SJCRH30 (cell line): ENCODE measurements at regions not wholly inside any gene's neighbourhood (a gene's known extent, or its start where the extent isn't known, plus 50 kb on each side); places are given as distances from the start of the nearest gene placed in this dataset.
"Not testable (repeated sequence)": the region's sequence is repeated elsewhere in the genome, so short reads cannot be mapped to it uniquely, and the experiment has no call there.

Experiments used
- DNase-seq, 2 experiments: peaks; one replicate each; pipeline ENCODE4 v3.0.0-alpha.2; 2015 to 2020
- H3K27ac ChIP-seq: fragments of 250-450 bp; sonication (Bioruptor Pico); 2 replicates; pipeline ENCODE4 v1.5.1; 2020; ENCODE audit warnings: mild to moderate bottlenecking, moderate library complexity
- H3K27me3 ChIP-seq: fragments of 250-450 bp; sonication (Bioruptor Pico); 2 replicates; pipeline ENCODE4 v1.5.1; 2020; ENCODE audit warnings: mild to moderate bottlenecking, moderate library complexity
- H3K36me3 ChIP-seq: fragments of 250-450 bp; sonication (Bioruptor Pico); 2 replicates; pipeline ENCODE4 v1.5.1; 2020; ENCODE audit warnings: mild to moderate bottlenecking, moderate library complexity
- H3K4me1 ChIP-seq: fragments of 250-450 bp; sonication (Bioruptor Pico); 2 replicates; pipeline ENCODE4 v1.5.1; 2020; ENCODE audit warnings: mild to moderate bottlenecking, moderate library complexity
- H3K4me3 ChIP-seq: fragments of 250-450 bp; sonication (Bioruptor Pico); 2 replicates; pipeline ENCODE4 v1.5.1; 2020; ENCODE audit warnings: mild to moderate bottlenecking, moderate library complexity
- H3K9me3 ChIP-seq: fragments of 250-450 bp; sonication (Bioruptor Pico); replicated peaks from 2 replicates; pipeline ENCODE4 v1.5.1; 2020; ENCODE audit warnings: mild to moderate bottlenecking, moderate library complexity

GRCh38 chr3:195638456-195638855 lies 54.7 kb upstream of the APOD start:
- not testable (repeated sequence) for H3K27ac ChIP-seq, H3K27me3 ChIP-seq, H3K9me3 ChIP-seq, H3K4me3 ChIP-seq, H3K4me1 ChIP-seq, H3K36me3 ChIP-seq, DNase-seq

GRCh38 chr3:195637473-195638233 lies 53.9 kb upstream of the APOD start:
- not testable (repeated sequence) for H3K27ac ChIP-seq, H3K4me1 ChIP-seq, H3K36me3 ChIP-seq, H3K4me3 ChIP-seq, H3K9me3 ChIP-seq, H3K27me3 ChIP-seq, DNase-seq

GRCh38 chr3:195637011-195637410 lies 53.3 kb upstream of the APOD start:
- not testable (repeated sequence) for H3K27me3 ChIP-seq, H3K4me3 ChIP-seq, DNase-seq, H3K4me1 ChIP-seq, H3K36me3 ChIP-seq, H3K27ac ChIP-seq, H3K9me3 ChIP-seq

- H3K27ac ChIP-seq, H3K4me1 ChIP-seq, H3K27me3 ChIP-seq, DNase-seq, H3K9me3 ChIP-seq, H3K36me3 ChIP-seq, H3K4me3 ChIP-seq: not testable (repeated sequence)
These were observed 52.4 kb upstream of the APOD start for GRCh38 chr3:195635898-195636685.

GRCh38 chr3:195635262-195635873 lies 51.6 kb upstream of the APOD start:
- not testable (repeated sequence) for H3K27me3 ChIP-seq, DNase-seq, H3K4me3 ChIP-seq, H3K9me3 ChIP-seq, H3K27ac ChIP-seq, H3K36me3 ChIP-seq, H3K4me1 ChIP-seq

- not testable (repeated sequence) for H3K4me1 ChIP-seq, H3K4me3 ChIP-seq, H3K36me3 ChIP-seq
These were observed 50.9 kb upstream of the APOD start for GRCh38 chr3:195634426-195635261.

More at GRCh38 chr3:195634426-195635261, 50.9 kb upstream of the APOD start:
- H3K27me3 ChIP-seq, H3K27ac ChIP-seq, H3K9me3 ChIP-seq, DNase-seq: not testable (repeated sequence)
